Ascending aorta (tissue), 2 donors: ENCODE measurements at regions not wholly inside any gene's neighbourhood (a gene's known extent, or its start where the extent isn't known, plus 50 kb on each side); places are given as distances from the start of the nearest gene placed in this dataset.
A peak's percentile ranks its signal among the peaks of the same experiment; 100 is the strongest.
"Not testable (repeated sequence)": the region's sequence is repeated elsewhere in the genome, so short reads cannot be mapped to it uniquely, and the experiment has no call there.

Experiments used
- DNase-seq, 2 donors: peaks; one replicate each; pipeline ENCODE4 v3.0.0-alpha.2; 2019; ENCODE audit warnings: low spot score in 2 of 2
- H3K27ac ChIP-seq, 2 donors: fragments of 200-600 bp; sonication (generic); one replicate each; pipeline ENCODE4 v1.5.1; 2016 to 2017; ENCODE audit warnings: mild to moderate bottlenecking in 1 of 2
- H3K27me3 ChIP-seq: fragments of 200-600 bp; sonication (generic); one replicate; pipeline ENCODE4 v1.5.1; 2017
- H3K36me3 ChIP-seq, 2 donors: fragments of 200-600 bp; sonication (generic); one replicate each; pipeline ENCODE4 v1.5.1; 2016
- H3K4me1 ChIP-seq, 2 donors: fragments of 200-600 bp; sonication (generic); one replicate each; pipeline ENCODE4 v1.5.1; 2016 to 2017; ENCODE audit warnings: mild to moderate bottlenecking in 1 of 2
- H3K4me3 ChIP-seq, 2 donors: fragments of 200-600 bp; sonication (generic); one replicate each; pipeline ENCODE4 v1.5.1; 2016 to 2017; ENCODE audit warnings: mild to moderate bottlenecking in 1 of 2
- H3K9me3 ChIP-seq, 2 donors: fragments of 200-600 bp; sonication (generic); one replicate each; pipeline ENCODE4 v1.5.1; 2016
- CTCF ChIP-seq, 3 experiments: fragments of 200-600 bp in 2 of 3; fragments of 450-650 bp in 1 of 3; sonication (generic) in 2 of 3; IDR thresholded peaks; one replicate each; pipeline ENCODE4 v1.5.1; 2016 to 2019; ENCODE audit warnings: antibody characterized with exemption in 3 of 3, mild to moderate bottlenecking in 1 of 3, moderate library complexity in 1 of 3
- intact Hi-C: fragments of 100-400 bp; cut with DNase I; formaldehyde crosslinking; loops from one replicate; pipeline ENCODE4 v1.15.1; 2023

- peaks cover 0 to 12% of the 10 kb centered on the region in 2 donors for H3K4me1 ChIP-seq
- TF ChIP-seq CTCF (IDR thresholded peaks at IDR 0.05) = no peak
- H3K4me3 ChIP-seq = no peak overlapping the region
- H3K36me3 ChIP-seq = no peaks in the 10 kb centered on the region
- intact Hi-C loops = no loop called here
- H3K9me3 ChIP-seq = no peaks in the 10 kb centered on the region
- H3K27ac ChIP-seq = peak overlapping the region; percentile 23 to 48
- no peak for DNase-seq
- no peaks in the 10 kb centered on the region for H3K27me3 ChIP-seq
These were observed 62.5 kb upstream of the ARHGAP29 start for GRCh38 chr1:94299627-94300553.

- Histone ChIP-seq H3K27me3 (no peaks in the 10 kb centered on the region), H3K4me3 (no peak overlapping the region), H3K27ac (peak overlapping the region in 1 of 2 donors; percentile 48), H3K36me3 (no peaks in the 10 kb centered on the region), H3K9me3 (no peaks in the 10 kb centered on the region), H3K4me1 (peaks cover 0 to 12% of the 10 kb centered on the region in 2 donors)
- intact Hi-C loops = no loop called here
- TF ChIP-seq CTCF (IDR thresholded peaks at IDR 0.05) = no peak
- DNase-seq = no peak
These were observed 61.5 kb upstream of the ARHGAP29 start for GRCh38 chr1:94298861-94299260.

GRCh38 chr1:94296018-94296417, 58.6 kb upstream of the ARHGAP29 start:
- peaks cover 0 to 12% of the 10 kb centered on the region in 2 donors for H3K4me1 ChIP-seq
- no peak overlapping the region for H3K4me3 ChIP-seq
- H3K27ac ChIP-seq = no peak overlapping the region
- no peaks in the 10 kb centered on the region for H3K9me3 ChIP-seq
- no peak for TF ChIP-seq CTCF (IDR thresholded peaks at IDR 0.05)
- H3K36me3 ChIP-seq = no peaks in the 10 kb centered on the region
- H3K27me3 ChIP-seq = no peaks in the 10 kb centered on the region
- no peak for DNase-seq
- intact Hi-C loops = no loop called here

GRCh38 chr1:94292978-94293377, 55.6 kb upstream of the ARHGAP29 start:
- not testable (repeated sequence) for H3K4me3 ChIP-seq

GRCh38 chr1:94289244-94289643, 51.9 kb upstream of the ARHGAP29 start:
- H3K4me1 ChIP-seq, H3K9me3 ChIP-seq, H3K27ac ChIP-seq, DNase-seq, H3K36me3 ChIP-seq, intact Hi-C loops, H3K4me3 ChIP-seq, H3K27me3 ChIP-seq: not testable (repeated sequence)

More at GRCh38 chr1:94292978-94293377, 55.6 kb upstream of the ARHGAP29 start:
- H3K36me3 ChIP-seq, DNase-seq, H3K9me3 ChIP-seq, H3K4me1 ChIP-seq, H3K27me3 ChIP-seq, H3K27ac ChIP-seq, intact Hi-C loops: not testable (repeated sequence)
